ENCODE measurements at regions not wholly inside any gene's neighbourhood (a gene's known extent, or its start where the extent isn't known, plus 50 kb on each side); places are given as distances from the start of the nearest gene placed in this dataset.

DNA sequence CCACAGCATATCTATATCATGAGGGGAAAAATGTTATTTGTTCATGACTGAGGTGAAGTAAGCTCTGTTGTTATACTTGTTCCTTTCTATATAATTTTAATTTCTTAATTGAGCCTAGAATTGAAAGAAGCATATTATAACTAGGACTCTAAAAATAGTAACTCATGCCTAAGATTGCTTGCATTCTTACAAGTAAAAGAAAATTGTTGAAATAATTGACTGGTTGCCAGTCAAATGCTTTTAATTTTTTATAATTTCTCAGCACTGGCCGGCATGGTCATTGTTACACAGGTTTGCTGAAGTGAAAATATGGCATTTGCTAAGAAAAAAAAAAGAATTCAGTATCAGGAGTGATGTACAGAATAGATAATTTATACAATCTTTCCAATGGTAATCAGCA lies 104.8 kb downstream of the GASK1B start:
- no peak for DNase-seq (ENCODE audit: low spot score)
- whole genome bisulfite sequencing, result 69% methylated on average over 1 of the region's 1 CpG
- H3K4me1 ChIP-seq (replicated peaks), result no peaks in the 10 kb centered on the region
- H3K36me3 ChIP-seq, result no peaks in the 10 kb centered on the region
- H3K4me3 ChIP-seq, result no peak overlapping the region
- no peaks in the 10 kb centered on the region for H3K27me3 ChIP-seq (replicated peaks; ENCODE audit: insufficient read depth)
- intact Hi-C loops (cut with DNase I), result no loop called here
- H3K27ac ChIP-seq, result no peak overlapping the region
- TF ChIP-seq POLR2AphosphoS5 (IDR thresholded peaks at IDR 0.05) (no peak), POLR2A (IDR thresholded peaks at IDR 0.05) (no peak)
- TF ChIP-seq, protein P1, sequence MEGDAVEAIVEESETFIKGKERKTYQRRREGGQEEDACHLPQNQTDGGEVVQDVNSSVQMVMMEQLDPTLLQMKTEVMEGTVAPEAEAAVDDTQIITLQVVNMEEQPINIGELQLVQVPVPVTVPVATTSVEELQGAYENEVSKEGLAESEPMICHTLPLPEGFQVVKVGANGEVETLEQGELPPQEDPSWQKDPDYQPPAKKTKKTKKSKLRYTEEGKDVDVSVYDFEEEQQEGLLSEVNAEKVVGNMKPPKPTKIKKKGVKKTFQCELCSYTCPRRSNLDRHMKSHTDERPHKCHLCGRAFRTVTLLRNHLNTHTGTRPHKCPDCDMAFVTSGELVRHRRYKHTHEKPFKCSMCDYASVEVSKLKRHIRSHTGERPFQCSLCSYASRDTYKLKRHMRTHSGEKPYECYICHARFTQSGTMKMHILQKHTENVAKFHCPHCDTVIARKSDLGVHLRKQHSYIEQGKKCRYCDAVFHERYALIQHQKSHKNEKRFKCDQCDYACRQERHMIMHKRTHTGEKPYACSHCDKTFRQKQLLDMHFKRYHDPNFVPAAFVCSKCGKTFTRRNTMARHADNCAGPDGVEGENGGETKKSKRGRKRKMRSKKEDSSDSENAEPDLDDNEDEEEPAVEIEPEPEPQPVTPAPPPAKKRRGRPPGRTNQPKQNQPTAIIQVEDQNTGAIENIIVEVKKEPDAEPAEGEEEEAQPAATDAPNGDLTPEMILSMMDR (IDR thresholded peaks at IDR 0.05), result no peak
- no peaks in the 10 kb centered on the region for H3K9me3 ChIP-seq

DNA sequence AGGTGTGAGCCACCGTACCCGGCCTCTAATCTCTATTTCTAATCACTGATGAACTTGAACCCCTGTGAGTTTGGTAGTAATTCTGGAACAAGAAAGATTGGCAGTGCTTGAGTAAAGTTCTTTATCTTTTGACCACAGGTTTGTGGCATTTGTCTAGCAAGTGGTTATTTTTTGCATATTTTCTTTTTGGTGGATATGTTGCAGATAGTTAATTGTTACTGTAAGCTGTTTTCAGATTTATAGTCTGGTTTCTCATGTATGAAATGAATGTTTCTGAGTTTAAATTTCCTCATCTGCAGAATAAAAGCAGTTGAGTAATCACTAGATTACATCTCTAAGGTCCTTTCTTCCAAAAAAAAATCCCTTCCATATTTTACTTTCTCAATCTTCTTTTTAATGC lies 105.2 kb downstream of the GASK1B start:
- TF ChIP-seq POLR2A (IDR thresholded peaks at IDR 0.05) (no peak), POLR2AphosphoS5 (IDR thresholded peaks at IDR 0.05) (no peak)
- TF ChIP-seq, protein P1 (IDR thresholded peaks at IDR 0.05), result no peak
- WGBS, result 91% methylated on average over 2 of the region's 2 CpGs

DNA sequence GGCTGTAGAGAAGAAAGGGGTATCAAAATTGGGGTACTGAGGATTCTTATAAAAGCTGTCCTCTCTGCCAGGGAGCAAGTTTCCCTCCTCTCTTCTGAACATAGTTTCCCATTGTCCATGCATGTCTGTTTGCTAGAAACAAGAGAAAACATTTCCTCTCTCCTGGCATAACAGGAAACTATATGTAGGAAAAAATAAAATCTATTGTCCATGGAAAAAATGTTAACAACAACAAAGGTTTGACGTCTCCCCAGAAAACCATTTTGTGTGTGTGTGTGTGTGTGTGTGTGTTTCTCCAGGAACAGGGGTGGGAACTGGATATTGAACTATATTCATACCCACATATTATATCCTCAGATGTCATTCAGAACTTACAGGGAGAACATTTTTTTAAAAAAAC lies 107.2 kb downstream of the GASK1B start:
- no peaks in the 10 kb centered on the region for H3K27me3 ChIP-seq (replicated peaks; ENCODE audit: insufficient read depth)
- TF ChIP-seq POLR2AphosphoS5 (IDR thresholded peaks at IDR 0.05), result no peak
- TF ChIP-seq, protein P1 (IDR thresholded peaks at IDR 0.05), result no peak
- no peak for TF ChIP-seq POLR2A (IDR thresholded peaks at IDR 0.05)
- 65% methylated on average over 1 of the region's 1 CpG for WGBS
- H3K4me1 ChIP-seq (replicated peaks), result no peaks in the 10 kb centered on the region
- intact Hi-C loops (cut with DNase I), result no loop called here
- H3K4me3 ChIP-seq, result no peak overlapping the region
- DNase-seq (ENCODE audit: low spot score), result no peak
- no peak overlapping the region for H3K27ac ChIP-seq
- H3K9me3 ChIP-seq, result no peaks in the 10 kb centered on the region
- no peaks in the 10 kb centered on the region for H3K36me3 ChIP-seq

More for the DNA sequence above, 105.2 kb downstream of the GASK1B start:
- no peak overlapping the region for H3K27ac ChIP-seq
- intact Hi-C loops (cut with DNase I), result no loop called here
- H3K36me3 ChIP-seq, result no peaks in the 10 kb centered on the region
- no peak overlapping the region for H3K4me3 ChIP-seq
- H3K4me1 ChIP-seq (replicated peaks), result no peaks in the 10 kb centered on the region
- no peak for DNase-seq (ENCODE audit: low spot score)
- no peaks in the 10 kb centered on the region for H3K27me3 ChIP-seq (replicated peaks; ENCODE audit: insufficient read depth)
- no peaks in the 10 kb centered on the region for H3K9me3 ChIP-seq

DNA sequence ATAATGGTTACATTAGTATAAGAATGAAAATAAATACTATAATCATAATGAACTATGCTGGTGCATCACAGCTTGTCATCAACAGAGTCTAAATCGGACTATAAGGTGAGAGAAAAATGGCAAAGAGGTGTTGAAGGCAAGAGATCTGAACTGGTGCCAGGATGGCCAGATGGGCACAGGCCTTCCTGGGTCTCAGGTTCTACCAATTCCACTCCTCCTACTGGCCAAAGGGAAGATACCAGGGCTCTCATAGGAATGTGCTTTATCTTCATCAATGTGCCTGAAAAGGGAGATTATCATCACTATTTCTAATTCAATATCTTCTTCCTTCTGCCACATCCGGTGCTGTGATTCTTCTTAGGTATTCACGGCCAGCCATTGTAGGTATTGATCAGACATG lies 107.6 kb downstream of the GASK1B start:
- no peak overlapping the region for H3K4me3 ChIP-seq

DNA sequence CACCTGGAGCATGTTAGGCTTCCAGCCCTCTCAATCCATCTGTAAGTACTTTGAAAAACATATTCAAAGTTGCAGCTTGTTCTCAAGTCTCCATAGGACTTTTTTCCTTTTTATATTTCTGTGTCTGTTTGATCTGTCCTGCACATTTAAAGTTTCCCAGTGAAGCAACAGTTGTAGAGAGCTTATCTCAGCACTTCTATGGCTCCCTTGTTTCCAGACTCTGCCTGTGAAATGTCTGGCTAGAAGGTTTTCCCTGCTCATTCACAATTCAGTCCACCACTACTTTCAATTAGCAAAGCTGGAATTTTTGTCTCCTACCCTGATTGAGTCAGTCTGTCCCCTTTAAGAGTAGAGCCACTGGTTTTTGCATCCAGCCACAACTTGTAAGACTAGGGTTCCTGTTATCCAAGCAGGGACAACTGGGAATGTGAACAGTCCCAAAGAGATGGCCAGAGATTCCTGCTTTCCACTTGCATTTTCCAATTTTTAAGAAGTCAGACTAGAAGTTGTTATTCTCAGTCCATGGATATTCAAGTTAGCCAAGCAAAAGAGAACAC lies 116.1 kb downstream of the GASK1B start:
- Histone ChIP-seq H3K9me3 (no peaks in the 10 kb centered on the region), H3K4me1 (replicated peaks) (no peaks in the 10 kb centered on the region), H3K27ac (no peak overlapping the region), H3K36me3 (no peaks in the 10 kb centered on the region), H3K4me3 (no peak overlapping the region), H3K27me3 (replicated peaks; ENCODE audit: insufficient read depth) (no peaks in the 10 kb centered on the region)
- intact Hi-C loops (cut with DNase I), result no loop called here
- TF ChIP-seq, protein P1 (IDR thresholded peaks at IDR 0.05), result no peak
- no peak for TF ChIP-seq POLR2A (IDR thresholded peaks at IDR 0.05)
- no peak for TF ChIP-seq POLR2AphosphoS5 (IDR thresholded peaks at IDR 0.05)
- no peak for DNase-seq (ENCODE audit: low spot score)

More for the DNA sequence above, 107.6 kb downstream of the GASK1B start:
- 60% methylated on average over 3 of the region's 3 CpGs for WGBS
- no peak overlapping the region for H3K27ac ChIP-seq
- intact Hi-C loops (cut with DNase I), result no loop called here
- H3K27me3 ChIP-seq (replicated peaks; ENCODE audit: insufficient read depth), result no peaks in the 10 kb centered on the region
- H3K4me1 ChIP-seq (replicated peaks), result no peaks in the 10 kb centered on the region
- no peaks in the 10 kb centered on the region for H3K36me3 ChIP-seq
- TF ChIP-seq POLR2AphosphoS5 (IDR thresholded peaks at IDR 0.05), result no peak
- TF ChIP-seq, protein P1 (IDR thresholded peaks at IDR 0.05), result no peak
- TF ChIP-seq POLR2A (IDR thresholded peaks at IDR 0.05), result no peak
- no peak for DNase-seq (ENCODE audit: low spot score)
- H3K9me3 ChIP-seq, result no peaks in the 10 kb centered on the region

All from prostate gland (tissue), 2 donors.